ENCODE measurements at regions not wholly inside any gene's neighbourhood (a gene's known extent, or its start where the extent isn't known, plus 50 kb on each side); places are given as distances from the start of the nearest gene placed in this dataset.
"Not testable (repeated sequence)": the region's sequence is repeated elsewhere in the genome, so short reads cannot be mapped to it uniquely, and the experiment has no call there.

DNA sequence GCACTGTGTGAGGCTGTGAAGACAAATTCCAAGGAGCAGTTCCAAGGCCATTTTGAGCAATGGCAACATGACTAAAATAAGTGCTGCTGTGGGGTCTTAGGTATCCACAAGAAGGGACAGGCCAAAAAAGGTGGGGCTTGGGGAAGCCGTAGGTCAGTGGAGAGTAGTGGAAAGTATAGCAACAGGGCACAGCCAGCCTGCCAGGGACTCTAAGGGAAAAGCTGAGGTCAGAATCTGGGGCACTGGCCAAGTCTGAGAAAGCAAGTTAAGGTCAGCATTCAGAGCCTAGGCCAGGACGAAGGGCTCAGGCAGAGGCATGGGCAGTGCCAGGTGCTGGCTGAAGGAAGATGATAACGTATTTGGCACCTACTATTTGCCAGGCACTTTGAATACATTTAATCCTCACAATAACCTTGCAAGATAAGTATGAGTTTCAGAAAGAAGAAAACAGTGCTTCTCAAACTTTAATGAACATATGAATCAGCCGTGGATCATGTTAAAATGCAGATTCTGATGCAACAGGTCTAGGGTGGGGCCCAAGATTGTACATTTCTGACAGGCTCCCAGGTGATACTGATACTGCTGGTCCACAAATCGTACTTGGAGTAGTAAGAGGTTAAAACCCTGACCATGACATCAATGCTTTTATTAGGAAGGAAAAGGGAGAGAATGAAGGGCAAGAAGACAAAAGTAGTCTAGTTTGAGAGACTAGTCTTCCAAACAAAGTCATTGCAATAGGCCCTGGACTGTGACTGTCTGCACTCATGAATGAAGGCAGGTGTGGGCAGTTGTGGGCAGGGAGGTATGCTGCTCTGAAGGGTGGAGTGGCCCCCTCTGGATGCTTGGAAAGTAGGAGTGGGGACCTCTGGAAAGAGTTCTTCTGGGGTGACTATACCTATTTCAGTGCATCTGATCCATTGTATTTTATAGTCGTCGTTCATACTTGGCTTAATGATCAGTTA is 106.3 kb upstream of the ANKRD28 start:
- no peak for DNase-seq

DNA sequence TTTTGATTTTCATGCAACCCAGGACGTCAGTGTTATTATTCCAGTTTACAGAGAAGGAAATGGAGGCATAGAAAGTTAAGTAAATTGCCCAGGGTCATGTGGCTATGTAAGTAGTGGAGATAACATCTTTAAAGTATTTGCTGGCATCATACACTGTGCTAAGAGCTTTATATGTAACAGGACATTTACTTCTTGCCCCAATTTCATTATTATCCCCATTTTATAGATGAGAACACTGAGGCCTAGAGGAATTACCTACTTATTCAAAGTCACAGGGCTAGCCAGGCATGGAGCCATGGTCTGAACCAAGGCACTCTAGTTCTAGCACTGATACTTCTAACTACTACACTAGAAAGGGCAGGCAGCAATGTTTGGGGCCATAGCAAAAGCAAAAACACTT is 107.3 kb upstream of the ANKRD28 start:
- DNase-seq: no peak

DNA sequence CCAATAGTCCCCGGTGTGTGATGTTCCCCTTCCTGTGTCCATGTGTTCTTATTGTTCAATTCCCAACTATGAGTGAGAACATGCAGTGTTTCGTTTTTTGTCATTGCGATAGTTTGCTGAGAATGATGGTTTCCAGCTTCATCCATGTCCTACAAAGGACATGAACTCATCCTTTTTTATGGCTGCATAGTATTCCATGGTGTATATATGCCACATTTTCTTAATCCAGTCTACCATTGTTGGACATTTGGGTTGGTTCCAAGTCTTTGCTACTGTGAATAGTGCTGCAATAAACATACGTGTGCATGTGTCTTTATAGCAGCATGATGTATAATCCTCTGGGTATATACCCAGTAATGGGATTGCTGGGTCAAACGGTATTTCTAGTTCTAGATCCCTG is 109.6 kb upstream of the ANKRD28 start:
- not testable (repeated sequence) for DNase-seq

DNA sequence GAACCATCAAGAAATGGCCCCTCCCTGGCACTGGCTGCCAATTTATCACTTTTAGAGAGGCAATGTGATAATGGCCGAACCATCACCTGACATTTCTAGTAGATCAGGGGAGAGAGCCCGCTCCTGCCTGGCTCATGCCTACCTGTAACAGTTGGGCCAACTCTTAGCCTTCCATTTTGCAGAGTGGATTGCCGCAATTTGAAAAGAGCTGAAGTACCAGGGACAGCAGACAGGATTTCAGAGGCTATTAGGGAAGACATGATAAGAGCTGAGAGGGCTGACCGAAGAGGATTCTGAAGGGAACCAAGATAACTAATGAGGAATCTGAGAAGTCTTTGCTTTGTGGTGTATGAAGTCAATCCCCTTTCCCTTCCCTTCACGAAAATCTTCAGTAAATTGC is 121.2 kb upstream of the ANKRD28 start:
- no peak for DNase-seq

DNA sequence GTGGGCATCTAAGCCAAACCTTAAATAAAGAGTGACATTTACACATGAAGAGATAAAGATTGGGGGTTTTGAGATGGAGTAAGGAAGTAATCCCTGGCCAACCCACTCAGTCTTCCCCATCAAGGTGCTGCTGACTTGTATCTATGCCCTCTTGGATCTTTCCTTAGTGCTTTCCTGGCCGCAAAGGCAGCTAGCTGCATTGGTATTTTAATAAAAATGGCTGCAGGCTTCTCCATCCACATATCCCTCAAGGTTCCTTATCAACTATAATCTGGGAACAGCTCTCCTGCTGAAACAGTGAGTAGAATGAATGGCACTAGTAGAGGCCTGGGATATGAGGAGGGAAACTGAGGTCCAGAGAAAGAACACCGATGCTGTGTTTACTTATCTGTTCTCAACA is 122.2 kb upstream of the ANKRD28 start:
- no peak for DNase-seq

DNA sequence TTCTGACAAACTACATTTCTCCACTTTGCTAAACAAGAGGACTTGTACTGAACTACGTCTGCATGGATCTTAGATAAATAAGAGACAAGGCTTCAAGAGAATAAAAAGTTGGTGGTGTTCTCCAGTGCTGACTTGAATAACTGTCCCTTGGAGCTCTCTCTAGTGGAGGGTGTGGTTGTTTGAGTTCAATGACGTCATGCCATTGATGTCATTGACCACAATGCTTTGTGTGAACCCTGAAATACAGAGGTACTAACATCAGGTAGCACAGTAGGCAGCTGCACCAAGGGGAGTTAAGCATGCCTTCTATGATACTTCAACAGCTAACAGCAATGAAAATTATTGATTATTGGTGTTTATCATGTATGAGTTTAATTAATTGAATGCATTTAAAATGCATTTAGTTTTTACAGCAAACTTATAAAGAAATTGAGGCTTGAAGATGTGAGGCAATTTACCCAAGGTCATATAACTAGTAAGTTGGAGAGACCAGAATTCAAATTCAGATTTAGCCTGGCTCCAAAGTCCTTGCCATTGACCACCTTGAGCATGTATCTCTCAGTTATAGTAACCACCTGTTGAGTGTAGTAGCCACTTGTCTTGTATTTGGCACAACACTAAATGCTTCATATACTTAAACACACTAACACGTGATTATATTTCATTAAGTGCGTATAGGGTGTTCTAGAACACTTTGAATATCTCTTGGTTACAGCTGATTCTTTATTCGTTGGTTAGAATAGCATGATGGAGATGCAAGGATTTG is 126.0 kb upstream of the ANKRD28 start:
- no peak for DNase-seq

DNA sequence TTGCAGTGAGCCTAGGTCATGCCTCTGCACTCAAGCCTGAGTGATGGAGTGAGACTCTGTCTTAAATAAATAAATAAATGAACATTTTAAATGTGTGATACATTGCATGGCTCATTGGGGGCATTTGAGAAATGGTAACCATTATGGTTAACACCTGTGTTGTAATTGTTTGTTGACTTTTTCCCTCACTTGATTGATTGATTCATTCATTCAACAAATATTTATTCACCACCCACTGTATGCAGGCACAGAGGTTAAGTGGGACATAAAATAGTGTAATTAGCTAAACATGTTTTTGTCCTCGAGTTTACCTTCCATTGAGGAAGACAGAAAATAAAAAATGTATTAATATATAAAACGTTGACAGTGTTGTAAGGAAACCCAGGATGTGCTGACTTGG is 127.1 kb upstream of the ANKRD28 start:
- no peak for DNase-seq

DNA sequence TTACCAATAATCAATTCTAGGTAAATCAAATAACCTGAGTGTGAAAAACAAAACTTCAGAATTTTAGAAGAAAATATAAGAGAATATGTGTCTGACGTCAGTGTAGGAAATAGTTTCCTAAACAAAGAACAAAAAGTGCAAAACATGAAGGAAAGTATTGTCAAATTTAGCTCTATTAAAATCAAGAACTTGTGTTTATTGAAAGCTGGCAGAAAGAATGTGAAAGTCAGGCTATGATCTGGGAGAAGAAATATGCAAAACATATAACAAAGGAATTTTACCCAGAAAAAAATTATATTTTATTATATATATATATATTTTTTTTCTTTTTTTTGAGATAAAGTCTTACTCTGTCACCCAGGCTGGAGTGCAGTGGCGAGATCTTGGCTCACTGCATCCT is 129.1 kb upstream of the ANKRD28 start:
- no peak for DNase-seq

DNA sequence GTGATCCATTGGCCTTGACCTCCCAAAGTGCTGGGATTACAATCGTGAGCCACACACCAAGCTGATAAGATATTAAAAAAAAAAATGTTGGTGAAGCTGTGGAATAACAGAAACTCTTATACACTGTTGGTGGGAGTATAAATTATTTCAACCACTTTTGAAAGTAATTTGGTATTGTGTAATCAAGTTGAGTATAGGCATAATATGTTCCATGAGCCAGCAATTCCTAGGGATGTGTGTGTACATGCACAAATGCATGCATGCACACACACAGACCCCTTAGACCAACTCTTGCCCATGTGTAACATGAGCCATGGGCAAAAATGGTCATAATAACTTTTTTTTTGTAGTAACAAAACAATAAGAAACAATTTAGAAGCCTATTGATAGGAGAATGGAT is 130.2 kb upstream of the ANKRD28 start:
- no peak for DNase-seq

DNA sequence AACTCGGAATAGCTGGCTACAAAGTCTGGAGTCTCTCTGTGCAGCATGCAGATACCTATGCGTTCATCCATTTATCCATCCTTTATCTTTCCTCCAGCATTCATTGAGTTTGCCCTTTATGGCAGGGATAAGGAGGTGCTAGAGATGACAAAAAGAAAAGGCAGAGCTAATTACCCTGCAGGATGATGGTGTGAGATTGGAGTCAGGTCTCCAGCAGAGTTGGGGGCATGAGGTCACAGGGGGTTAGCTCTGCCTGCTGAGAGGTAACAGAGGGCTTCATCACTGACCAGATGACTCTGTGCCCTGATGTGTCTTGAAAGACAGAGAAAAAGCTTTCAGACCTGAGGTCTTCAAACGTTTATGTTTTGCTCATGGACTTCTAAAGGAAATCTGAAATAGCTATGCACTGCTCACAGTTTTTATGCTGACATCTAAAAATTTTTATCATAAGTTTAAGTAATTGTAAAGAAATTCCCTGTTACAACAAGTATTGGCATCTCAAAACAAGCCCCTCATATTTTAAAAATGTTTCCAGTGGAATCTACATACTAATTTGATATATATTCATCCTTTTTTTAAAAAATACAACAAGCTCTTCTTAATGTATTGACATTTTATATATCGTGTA is 132.3 kb upstream of the ANKRD28 start:
- no peak for DNase-seq

DNA sequence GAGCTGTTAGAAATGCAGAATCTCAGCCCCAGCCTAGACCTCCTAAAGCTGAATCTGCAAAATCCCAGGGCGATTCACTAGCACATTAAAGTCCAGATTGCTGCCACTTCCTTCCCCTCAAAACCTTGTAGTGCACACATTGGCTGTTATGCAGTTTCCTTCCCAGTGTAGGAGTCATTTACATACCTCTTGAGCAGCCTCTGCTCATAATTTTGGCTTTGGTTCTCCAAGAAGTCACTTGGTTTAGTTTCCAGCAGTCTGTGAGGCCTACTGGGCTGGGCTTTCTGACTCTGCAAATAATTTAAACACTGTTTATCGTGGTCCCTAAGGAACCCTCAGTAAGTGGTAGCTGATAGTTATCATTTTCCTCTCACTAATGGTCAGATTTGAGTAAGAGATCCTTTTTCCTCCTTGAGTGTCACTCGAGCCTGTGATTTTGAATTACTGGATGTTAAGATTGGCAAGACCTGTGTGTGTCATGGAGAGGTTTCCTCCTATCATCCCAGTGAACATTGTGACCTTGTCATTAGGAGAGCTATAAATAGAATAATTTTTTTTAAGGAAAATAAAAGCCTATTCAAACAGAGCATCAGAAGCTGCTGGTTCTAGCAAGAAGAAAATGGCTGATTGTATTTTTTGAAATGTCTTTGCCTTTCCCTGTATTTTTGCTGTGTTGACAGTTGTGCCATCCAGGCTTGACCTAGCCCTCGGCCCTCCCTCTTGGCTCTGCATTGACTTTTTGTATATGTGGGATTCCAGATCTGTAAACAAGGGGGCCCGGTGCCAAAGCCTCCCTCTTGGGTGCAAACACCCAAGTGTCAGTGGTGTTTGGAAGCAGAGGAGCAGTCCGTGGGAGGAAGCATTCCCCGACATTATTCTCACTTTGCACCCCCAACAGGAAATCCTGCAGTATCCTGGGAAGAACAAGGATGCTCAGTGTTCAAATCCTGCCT is 134.8 kb upstream of the ANKRD28 start:
- no peak for DNase-seq

DNA sequence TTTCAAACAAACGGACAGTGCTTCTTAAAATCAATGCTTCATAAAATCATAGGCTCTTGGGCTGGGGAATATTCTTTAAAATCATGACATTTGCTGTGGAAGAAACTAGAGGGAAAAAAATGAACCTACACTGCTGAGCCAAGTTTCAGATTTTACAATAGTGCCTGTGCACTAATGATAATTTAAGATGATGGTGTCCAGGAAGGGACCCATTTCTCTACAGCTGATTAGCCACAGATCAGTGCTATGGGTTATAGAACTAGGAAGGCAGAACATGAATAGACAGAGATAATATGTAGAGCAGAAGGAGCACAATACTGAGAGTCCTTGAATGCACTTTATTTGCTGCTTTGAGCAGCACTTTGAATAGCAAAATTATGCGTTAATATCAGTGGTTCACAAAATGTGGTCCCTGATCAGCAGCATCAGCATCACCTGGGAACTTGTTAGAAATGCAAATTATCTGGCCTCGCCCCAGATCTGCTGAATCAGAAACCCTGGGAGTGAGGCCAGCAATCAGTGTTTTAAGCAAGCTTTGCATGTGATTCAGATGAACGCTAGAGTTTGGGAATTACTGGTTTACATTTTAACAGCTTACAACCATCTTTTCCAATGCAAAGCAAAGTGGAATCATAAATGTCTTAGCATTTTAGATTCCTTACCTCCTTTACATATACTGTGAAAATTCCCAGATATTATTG is 135.8 kb upstream of the ANKRD28 start:
- DNase-seq: no peak

DNA sequence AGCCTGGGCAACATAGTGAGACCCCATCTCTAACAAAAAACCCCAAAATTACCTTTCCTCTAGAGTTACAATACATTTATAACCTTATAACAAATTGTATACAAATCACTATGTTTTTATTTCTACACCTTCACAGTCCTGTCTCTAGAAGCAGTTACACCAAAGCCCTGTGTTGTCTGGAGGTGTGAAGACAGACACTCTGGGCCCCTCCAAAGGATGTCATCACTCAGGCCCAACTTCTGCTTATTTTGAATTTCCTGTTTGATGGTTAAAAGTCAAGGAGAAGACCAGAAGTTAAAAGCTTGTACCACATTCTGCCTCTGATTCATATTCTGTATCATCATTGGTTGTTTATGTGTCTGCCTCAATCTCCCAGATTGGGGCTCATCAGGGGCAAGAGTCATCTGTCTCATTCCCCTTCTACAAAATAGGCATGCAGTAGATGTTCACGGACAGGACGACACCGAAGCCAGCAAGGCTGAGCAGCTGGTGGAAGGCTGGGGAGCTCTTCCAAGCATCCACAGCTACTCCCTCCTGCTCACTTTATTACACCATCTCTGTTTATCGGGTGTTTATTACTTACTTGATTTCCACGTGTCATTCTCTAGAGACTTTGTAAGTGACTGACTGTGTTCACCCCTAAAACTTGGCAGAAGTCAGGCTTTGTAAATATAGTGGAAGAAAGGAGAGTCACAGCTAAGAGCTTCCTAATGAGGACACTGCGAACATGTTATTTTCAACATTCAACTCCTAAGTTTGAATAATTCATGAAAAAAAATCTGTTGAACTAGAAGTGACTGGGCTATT is 136.8 kb upstream of the ANKRD28 start:
- no peak for DNase-seq

DNA sequence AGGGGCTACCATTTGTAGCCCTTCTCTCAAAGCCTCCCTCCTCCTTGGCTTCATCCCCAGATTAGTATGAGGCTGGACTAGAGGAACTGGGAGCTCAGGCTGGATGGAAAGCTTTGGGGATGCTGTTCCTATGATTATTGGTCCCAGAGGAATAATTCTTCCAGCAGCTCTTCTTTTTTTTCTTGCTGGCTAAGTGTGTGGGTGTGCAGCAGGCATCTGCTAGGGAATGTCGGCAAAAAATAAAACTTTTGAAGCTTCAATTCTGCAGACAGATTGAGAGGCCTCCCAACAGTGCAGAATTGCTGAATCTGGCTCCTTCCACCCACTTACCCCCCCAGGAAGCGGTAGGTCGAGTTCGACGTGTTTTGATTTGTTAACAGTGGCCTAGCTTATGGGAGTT is 138.5 kb upstream of the ANKRD28 start:
- no peak for DNase-seq

DNA sequence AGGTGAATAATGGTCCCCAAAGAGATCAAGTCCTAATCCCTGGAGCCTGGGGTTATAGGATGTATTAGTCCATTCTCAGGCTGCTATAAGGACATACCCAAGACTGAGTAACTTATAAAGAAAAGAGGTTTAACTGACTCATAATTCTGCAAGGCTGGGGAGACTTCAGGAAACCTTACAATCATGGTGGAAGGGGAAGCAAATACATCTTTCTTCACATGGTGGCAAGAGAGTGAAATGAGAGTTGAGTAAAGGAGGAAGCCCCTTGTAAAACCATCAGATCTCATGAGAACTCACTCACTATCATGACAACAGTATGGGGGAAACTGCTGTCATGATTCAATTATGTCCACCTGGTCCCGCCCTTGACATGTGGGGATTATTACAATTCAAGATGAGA is 142.9 kb upstream of the ANKRD28 start:
- no peak for DNase-seq

DNA sequence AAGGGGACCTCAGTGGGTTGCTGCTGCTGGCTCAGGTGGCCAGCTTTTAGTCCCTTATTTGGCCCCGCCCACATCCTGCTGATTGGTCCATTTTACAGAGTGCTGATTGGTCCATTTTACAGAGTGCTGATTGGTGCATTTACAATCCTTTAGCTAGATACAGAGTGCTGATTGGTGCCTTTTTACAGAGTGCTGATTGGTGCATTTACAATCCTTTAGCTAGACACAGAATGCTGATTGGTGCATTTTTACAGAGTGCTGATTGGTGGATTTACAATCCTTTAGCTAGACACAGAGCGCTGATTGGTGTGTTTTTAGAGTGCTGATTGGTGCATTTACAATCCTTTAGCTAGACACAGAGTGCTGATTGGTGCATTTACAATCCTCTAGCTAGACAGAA is 143.7 kb upstream of the ANKRD28 start:
- DNase-seq: not testable (repeated sequence)

DNA sequence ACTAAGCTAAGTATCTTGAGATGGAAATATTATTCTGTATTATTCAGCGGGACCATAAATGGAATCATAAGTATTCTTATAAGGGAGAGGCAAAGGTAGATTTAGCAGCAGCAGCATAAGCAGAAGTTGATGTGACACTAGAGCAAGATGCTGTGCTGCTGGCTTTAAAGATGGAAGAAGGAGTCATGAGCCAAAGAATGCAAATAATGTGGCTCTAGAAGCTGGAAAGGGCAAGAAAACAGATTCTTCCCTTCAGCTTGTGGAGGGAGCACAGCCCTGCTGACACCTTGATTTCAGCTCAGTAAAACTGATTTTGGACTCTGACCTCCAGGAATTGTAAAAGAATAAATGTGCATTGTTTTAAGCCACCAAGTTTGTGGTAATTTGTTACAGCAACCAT is 144.2 kb upstream of the ANKRD28 start:
- DNase-seq: no peak

DNA sequence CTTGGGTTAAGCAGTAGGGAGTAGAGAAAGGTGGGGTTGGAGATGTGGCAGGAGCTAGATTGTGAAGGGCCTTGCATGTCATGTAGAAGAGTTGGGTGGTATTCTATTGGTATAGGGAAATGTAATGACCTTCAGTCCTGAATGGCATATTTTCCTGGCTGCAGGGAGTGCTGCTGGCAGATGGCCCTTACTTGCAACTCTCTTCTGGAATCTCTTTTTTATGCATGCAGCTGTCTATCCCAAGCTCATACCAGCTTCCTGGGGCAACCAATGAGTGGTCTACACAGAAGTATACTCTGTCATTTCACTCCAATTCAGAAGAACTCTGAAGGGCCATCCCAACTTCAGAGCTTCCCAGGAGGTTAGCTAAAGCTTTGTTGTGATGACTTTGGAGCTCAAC is 144.7 kb upstream of the ANKRD28 start:
- no peak for DNase-seq

DNA sequence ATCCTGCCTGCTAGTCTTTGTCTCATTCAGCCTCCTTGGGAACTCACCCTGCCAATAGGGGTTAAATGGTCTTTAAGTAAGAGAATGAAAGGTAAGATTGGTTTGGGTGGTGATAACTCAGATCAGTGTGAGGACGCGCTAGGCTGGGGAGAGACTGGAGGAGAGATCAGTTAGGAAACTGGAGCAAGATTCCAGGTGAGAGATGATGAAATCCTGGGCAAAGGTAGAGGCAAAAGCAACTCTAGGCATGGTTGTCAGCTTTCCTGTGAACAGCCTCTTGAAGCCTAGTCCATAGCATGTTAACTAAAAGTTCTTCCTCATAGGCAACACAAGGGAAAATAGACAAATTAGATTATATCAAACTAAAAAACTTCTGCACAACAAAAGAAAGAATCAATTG is 145.2 kb upstream of the ANKRD28 start:
- DNase-seq: no peak

DNA sequence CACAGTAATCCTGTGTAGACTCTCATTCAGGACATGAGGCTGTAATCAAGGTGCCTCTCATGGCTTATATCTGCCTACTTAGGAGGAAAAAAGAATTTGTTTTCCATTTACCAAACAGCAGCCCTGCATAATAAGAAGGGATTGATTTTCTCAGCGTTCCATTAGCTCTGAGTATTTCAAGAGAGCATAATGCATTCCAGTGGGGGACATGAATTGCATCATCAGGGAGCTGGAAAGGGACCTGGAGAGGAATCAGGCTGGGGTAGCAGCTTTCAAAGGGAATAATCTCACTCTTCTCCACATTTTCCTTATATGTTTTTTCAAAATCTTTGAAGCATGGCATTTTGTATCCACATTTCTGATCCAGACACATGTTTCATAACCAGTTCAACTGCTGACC is 150.6 kb upstream of the ANKRD28 start:
- DNase-seq: no peak

All from stimulated activated CD4-positive, alpha-beta T cell treated with anti-CD3 and anti-CD28 coated beads, Interleukin-4, amount 100 ng/mL, for 1 hour (primary cell).